ENCODE measurements at regions not wholly inside any gene's neighbourhood (a gene's known extent, or its start where the extent isn't known, plus 50 kb on each side); places are given as distances from the start of the nearest gene placed in this dataset.
"Not testable (repeated sequence)": the region's sequence is repeated elsewhere in the genome, so short reads cannot be mapped to it uniquely, and the experiment has no call there.

- no peaks in the 10 kb centered on the region for H3K4me1 Mint-ChIP-seq
- no peak for DNase-seq
- H3K27me3 Mint-ChIP-seq: no peaks in the 10 kb centered on the region
- ATAC-seq: no peak
- H3K4me3 Mint-ChIP-seq: no peak overlapping the region
- no peak overlapping the region for H3K27ac Mint-ChIP-seq
- H3K9me3 Mint-ChIP-seq: peaks cover 23% of the 10 kb centered on the region
- H3K36me3 Mint-ChIP-seq (ENCODE audit: low read depth): no peaks in the 10 kb centered on the region
Observed at GRCh38 chr10:108975459-108976058, 947.8 kb downstream of the XPNPEP1 start.

- no peak overlapping the region for H3K27ac Mint-ChIP-seq
- no peaks in the 10 kb centered on the region for H3K4me1 Mint-ChIP-seq
- no peaks in the 10 kb centered on the region for H3K36me3 Mint-ChIP-seq (ENCODE audit: low read depth)
- no peak overlapping the region for H3K4me3 Mint-ChIP-seq
- H3K9me3 Mint-ChIP-seq: peaks cover 12% of the 10 kb centered on the region
- no peak for ATAC-seq
- H3K27me3 Mint-ChIP-seq: no peaks in the 10 kb centered on the region
- DNase-seq: no peak
Observed at GRCh38 chr10:108970016-108970415, 953.3 kb downstream of the XPNPEP1 start.

GRCh38 chr10:108966411-108966810 is 956.9 kb downstream of the XPNPEP1 start:
- no peaks in the 10 kb centered on the region for H3K4me1 Mint-ChIP-seq
- H3K9me3 Mint-ChIP-seq: peaks cover 7% of the 10 kb centered on the region
- H3K4me3 Mint-ChIP-seq: no peak overlapping the region
- no peaks in the 10 kb centered on the region for H3K36me3 Mint-ChIP-seq (ENCODE audit: low read depth)
- H3K27me3 Mint-ChIP-seq: no peaks in the 10 kb centered on the region
- H3K27ac Mint-ChIP-seq: no peak overlapping the region
- ATAC-seq (no peak), DNase-seq (no peak)

- Mint-ChIP-seq H3K9me3 (peaks cover 6% of the 10 kb centered on the region), H3K27me3 (no peaks in the 10 kb centered on the region), H3K4me3 (no peak overlapping the region), H3K36me3 (ENCODE audit: low read depth) (no peaks in the 10 kb centered on the region), H3K27ac (no peak overlapping the region), H3K4me1 (no peaks in the 10 kb centered on the region)
- DNase-seq (no peak), ATAC-seq (no peak)
Observed at GRCh38 chr10:108966005-108966404, 957.3 kb downstream of the XPNPEP1 start.

GRCh38 chr10:108962172-108962571 is 961.1 kb downstream of the XPNPEP1 start:
- H3K9me3 Mint-ChIP-seq: peaks cover 3% of the 10 kb centered on the region
- H3K27me3 Mint-ChIP-seq: no peaks in the 10 kb centered on the region
- no peak for ATAC-seq
- H3K36me3 Mint-ChIP-seq (ENCODE audit: low read depth): no peaks in the 10 kb centered on the region
- no peaks in the 10 kb centered on the region for H3K4me1 Mint-ChIP-seq
- no peak overlapping the region for H3K27ac Mint-ChIP-seq
- H3K4me3 Mint-ChIP-seq: no peak overlapping the region
- DNase-seq: no peak

- no peak for ATAC-seq
- H3K27ac Mint-ChIP-seq: no peak overlapping the region
- H3K4me1 Mint-ChIP-seq: no peaks in the 10 kb centered on the region
- DNase-seq: no peak
- H3K9me3 Mint-ChIP-seq: peaks cover 15% of the 10 kb centered on the region
- no peak overlapping the region for H3K4me3 Mint-ChIP-seq
- H3K36me3 Mint-ChIP-seq (ENCODE audit: low read depth): no peaks in the 10 kb centered on the region
- no peaks in the 10 kb centered on the region for H3K27me3 Mint-ChIP-seq
Observed at GRCh38 chr10:108957681-108958080, 965.6 kb downstream of the XPNPEP1 start.

GRCh38 chr10:108956149-108956548 is 967.2 kb downstream of the XPNPEP1 start:
- Mint-ChIP-seq H3K27me3 (no peaks in the 10 kb centered on the region), H3K4me3 (no peak overlapping the region), H3K9me3 (peaks cover 23% of the 10 kb centered on the region), H3K4me1 (no peaks in the 10 kb centered on the region), H3K36me3 (ENCODE audit: low read depth) (no peaks in the 10 kb centered on the region), H3K27ac (no peak overlapping the region)
- ATAC-seq: no peak
- no peak for DNase-seq

GRCh38 chr10:108920029-108920428 is 1003.3 kb downstream of the XPNPEP1 start:
- H3K36me3 Mint-ChIP-seq (ENCODE audit: low read depth); ATAC-seq: not testable (repeated sequence)
- peaks cover 25% of the 10 kb centered on the region for H3K9me3 Mint-ChIP-seq

GRCh38 chr10:108913300-108913699 is 1010.0 kb downstream of the XPNPEP1 start:
- ATAC-seq (no peak), DNase-seq (no peak)
- Mint-ChIP-seq H3K9me3 (peaks cover 6% of the 10 kb centered on the region), H3K27ac (no peak overlapping the region), H3K36me3 (ENCODE audit: low read depth) (no peaks in the 10 kb centered on the region), H3K4me1 (no peaks in the 10 kb centered on the region), H3K27me3 (peaks cover 8% of the 10 kb centered on the region), H3K4me3 (no peak overlapping the region)

More at GRCh38 chr10:108920029-108920428, 1003.3 kb downstream of the XPNPEP1 start:
- H3K27me3 Mint-ChIP-seq, H3K4me3 Mint-ChIP-seq, H3K27ac Mint-ChIP-seq, DNase-seq, H3K4me1 Mint-ChIP-seq: not testable (repeated sequence)

GRCh38 chr10:108911814-108912541 is 1011.3 kb downstream of the XPNPEP1 start:
- Mint-ChIP-seq H3K27me3 (peaks cover 8% of the 10 kb centered on the region), H3K36me3 (ENCODE audit: low read depth) (no peaks in the 10 kb centered on the region), H3K27ac (no peak overlapping the region), H3K4me3 (no peak overlapping the region), H3K4me1 (no peaks in the 10 kb centered on the region), H3K9me3 (peaks cover 3% of the 10 kb centered on the region)
- ATAC-seq (no peak), DNase-seq (no peak)

GRCh38 chr10:108908096-108908495 is 1015.2 kb downstream of the XPNPEP1 start:
- H3K9me3 Mint-ChIP-seq: no peaks in the 10 kb centered on the region
- ATAC-seq (no peak), DNase-seq (no peak)
- no peak overlapping the region for H3K27ac Mint-ChIP-seq
- no peaks in the 10 kb centered on the region for H3K36me3 Mint-ChIP-seq (ENCODE audit: low read depth)
- H3K4me1 Mint-ChIP-seq: no peaks in the 10 kb centered on the region
- H3K4me3 Mint-ChIP-seq: no peak overlapping the region
- peaks cover 8% of the 10 kb centered on the region for H3K27me3 Mint-ChIP-seq

- H3K4me1 Mint-ChIP-seq: no peaks in the 10 kb centered on the region
- no peak for ATAC-seq
- no peak for DNase-seq
- H3K9me3 Mint-ChIP-seq: no peaks in the 10 kb centered on the region
- H3K27me3 Mint-ChIP-seq: no peaks in the 10 kb centered on the region
- H3K27ac Mint-ChIP-seq: no peak overlapping the region
- H3K36me3 Mint-ChIP-seq (ENCODE audit: low read depth): no peaks in the 10 kb centered on the region
- H3K4me3 Mint-ChIP-seq: no peak overlapping the region
Observed at GRCh38 chr10:108905821-108906220, 1017.5 kb downstream of the XPNPEP1 start.

GRCh38 chr10:108905171-108905570 is 1018.1 kb downstream of the XPNPEP1 start:
- DNase-seq (no peak), ATAC-seq (no peak)
- Mint-ChIP-seq H3K27ac (no peak overlapping the region), H3K36me3 (ENCODE audit: low read depth) (no peaks in the 10 kb centered on the region), H3K4me3 (no peak overlapping the region), H3K9me3 (no peaks in the 10 kb centered on the region), H3K27me3 (no peaks in the 10 kb centered on the region), H3K4me1 (no peaks in the 10 kb centered on the region)

- Mint-ChIP-seq H3K9me3 (no peaks in the 10 kb centered on the region), H3K27me3 (no peaks in the 10 kb centered on the region), H3K4me3 (no peak overlapping the region), H3K36me3 (ENCODE audit: low read depth) (no peaks in the 10 kb centered on the region), H3K27ac (no peak overlapping the region), H3K4me1 (no peaks in the 10 kb centered on the region)
- no peak for DNase-seq
- ATAC-seq: no peak
Observed at GRCh38 chr10:108904163-108904838, 1019.0 kb downstream of the XPNPEP1 start.

GRCh38 chr10:108902619-108903285 is 1020.6 kb downstream of the XPNPEP1 start:
- ATAC-seq (no peak), DNase-seq (no peak)
- Mint-ChIP-seq H3K4me1 (no peaks in the 10 kb centered on the region), H3K4me3 (no peak overlapping the region), H3K36me3 (ENCODE audit: low read depth) (no peaks in the 10 kb centered on the region), H3K9me3 (no peaks in the 10 kb centered on the region), H3K27ac (no peak overlapping the region), H3K27me3 (no peaks in the 10 kb centered on the region)

All from activated naive CD8-positive, alpha-beta T cell treated with anti-CD3 and anti-CD28 coated beads, Interleukin-2, amount 50 U/mL, for 24 hours (primary cell).